ENCODE measurements at regions not wholly inside any gene's neighbourhood (a gene's known extent, or its start where the extent isn't known, plus 50 kb on each side); places are given as distances from the start of the nearest gene placed in this dataset.

DNA sequence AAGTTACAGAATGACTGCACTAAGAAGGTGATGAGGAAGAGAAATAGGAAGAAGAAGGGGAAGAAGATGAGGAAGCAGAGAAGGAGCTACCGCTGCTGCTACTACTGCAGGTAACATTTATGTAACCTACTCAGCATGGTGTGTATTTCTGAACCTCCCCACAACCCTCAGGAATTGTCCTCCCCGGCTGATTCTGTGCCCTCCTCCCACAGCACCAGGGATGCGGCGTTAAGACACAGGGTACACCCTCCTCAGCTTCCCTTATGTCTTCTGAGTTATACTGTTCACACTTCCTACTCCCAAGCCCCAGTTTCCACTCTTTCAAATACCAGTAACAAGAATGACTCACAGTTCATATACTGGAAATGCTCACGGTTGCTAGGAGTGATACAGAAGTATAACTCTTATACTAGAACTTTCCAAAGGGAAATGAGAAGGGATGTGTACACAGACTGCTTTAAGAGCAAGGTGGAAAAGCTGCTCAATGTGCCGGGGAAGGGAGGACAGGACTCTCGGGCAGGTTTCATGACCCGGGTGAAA is 224.5 kb upstream of the PSMD7 start:
- TF ChIP-seq, protein P1, sequence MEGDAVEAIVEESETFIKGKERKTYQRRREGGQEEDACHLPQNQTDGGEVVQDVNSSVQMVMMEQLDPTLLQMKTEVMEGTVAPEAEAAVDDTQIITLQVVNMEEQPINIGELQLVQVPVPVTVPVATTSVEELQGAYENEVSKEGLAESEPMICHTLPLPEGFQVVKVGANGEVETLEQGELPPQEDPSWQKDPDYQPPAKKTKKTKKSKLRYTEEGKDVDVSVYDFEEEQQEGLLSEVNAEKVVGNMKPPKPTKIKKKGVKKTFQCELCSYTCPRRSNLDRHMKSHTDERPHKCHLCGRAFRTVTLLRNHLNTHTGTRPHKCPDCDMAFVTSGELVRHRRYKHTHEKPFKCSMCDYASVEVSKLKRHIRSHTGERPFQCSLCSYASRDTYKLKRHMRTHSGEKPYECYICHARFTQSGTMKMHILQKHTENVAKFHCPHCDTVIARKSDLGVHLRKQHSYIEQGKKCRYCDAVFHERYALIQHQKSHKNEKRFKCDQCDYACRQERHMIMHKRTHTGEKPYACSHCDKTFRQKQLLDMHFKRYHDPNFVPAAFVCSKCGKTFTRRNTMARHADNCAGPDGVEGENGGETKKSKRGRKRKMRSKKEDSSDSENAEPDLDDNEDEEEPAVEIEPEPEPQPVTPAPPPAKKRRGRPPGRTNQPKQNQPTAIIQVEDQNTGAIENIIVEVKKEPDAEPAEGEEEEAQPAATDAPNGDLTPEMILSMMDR (IDR thresholded peaks at IDR 0.05; ENCODE audit: low read length) = no peak
- TF ChIP-seq EZH2 (IDR thresholded peaks at IDR 0.05; ENCODE audit: borderline replicate concordance, low read length) = no peak
